Upper lobe of left lung (tissue), 4 donors: ENCODE measurements at regions not wholly inside any gene's neighbourhood (a gene's known extent, or its start where the extent isn't known, plus 50 kb on each side); places are given as distances from the start of the nearest gene placed in this dataset.

Experiments used
- EP300 ChIP-seq, 4 donors: sonication (generic); formaldehyde crosslinking; IDR thresholded peaks; one replicate each; pipeline ENCODE4 v1.5.1; 2017; ENCODE audit warnings: antibody characterized with exemption in 4 of 4, control low read depth in 2 of 4
- TF ChIP-seq, protein P1 (sequence below), 6 experiments: fragments of 450-650 bp in 4 of 6; fragments of 200-600 bp in 2 of 6; sonication (generic) in 2 of 6; IDR thresholded peaks; one replicate each; pipeline ENCODE4 v1.5.1; 2016 to 2019; ENCODE audit warnings: antibody characterized with exemption in 6 of 6

GRCh38 chr16:85464383-85465305 is 148.5 kb upstream of the GSE1 start:
- TF ChIP-seq EP300 (IDR thresholded peaks at IDR 0.05): no peak
- TF ChIP-seq, protein P1, sequence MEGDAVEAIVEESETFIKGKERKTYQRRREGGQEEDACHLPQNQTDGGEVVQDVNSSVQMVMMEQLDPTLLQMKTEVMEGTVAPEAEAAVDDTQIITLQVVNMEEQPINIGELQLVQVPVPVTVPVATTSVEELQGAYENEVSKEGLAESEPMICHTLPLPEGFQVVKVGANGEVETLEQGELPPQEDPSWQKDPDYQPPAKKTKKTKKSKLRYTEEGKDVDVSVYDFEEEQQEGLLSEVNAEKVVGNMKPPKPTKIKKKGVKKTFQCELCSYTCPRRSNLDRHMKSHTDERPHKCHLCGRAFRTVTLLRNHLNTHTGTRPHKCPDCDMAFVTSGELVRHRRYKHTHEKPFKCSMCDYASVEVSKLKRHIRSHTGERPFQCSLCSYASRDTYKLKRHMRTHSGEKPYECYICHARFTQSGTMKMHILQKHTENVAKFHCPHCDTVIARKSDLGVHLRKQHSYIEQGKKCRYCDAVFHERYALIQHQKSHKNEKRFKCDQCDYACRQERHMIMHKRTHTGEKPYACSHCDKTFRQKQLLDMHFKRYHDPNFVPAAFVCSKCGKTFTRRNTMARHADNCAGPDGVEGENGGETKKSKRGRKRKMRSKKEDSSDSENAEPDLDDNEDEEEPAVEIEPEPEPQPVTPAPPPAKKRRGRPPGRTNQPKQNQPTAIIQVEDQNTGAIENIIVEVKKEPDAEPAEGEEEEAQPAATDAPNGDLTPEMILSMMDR (IDR thresholded peaks at IDR 0.05): no peak
